Neural progenitor cell (in vitro differentiated cells): ENCODE measurements at regions not wholly inside any gene's neighbourhood (a gene's known extent, or its start where the extent isn't known, plus 50 kb on each side); places are given as distances from the start of the nearest gene placed in this dataset.

Source experiments
- EZH2 ChIP-seq: fragments of 200-600 bp; sonication (generic); IDR thresholded peaks from 2 replicates; pipeline ENCODE4 v1.6.1; 2017; ENCODE audit warnings: antibody characterized with exemption, mild to moderate bottlenecking, moderate library complexity
- TF ChIP-seq, protein P1 (sequence below): fragments of 200-600 bp; sonication (generic); IDR thresholded peaks from 2 replicates; pipeline ENCODE4 v1.5.1; 2017; ENCODE audit warnings: antibody characterized with exemption, mild to moderate bottlenecking

GRCh38 chr3:18086078-18086477 lies 339.1 kb downstream of the SATB1 start:
- TF ChIP-seq, protein P1, sequence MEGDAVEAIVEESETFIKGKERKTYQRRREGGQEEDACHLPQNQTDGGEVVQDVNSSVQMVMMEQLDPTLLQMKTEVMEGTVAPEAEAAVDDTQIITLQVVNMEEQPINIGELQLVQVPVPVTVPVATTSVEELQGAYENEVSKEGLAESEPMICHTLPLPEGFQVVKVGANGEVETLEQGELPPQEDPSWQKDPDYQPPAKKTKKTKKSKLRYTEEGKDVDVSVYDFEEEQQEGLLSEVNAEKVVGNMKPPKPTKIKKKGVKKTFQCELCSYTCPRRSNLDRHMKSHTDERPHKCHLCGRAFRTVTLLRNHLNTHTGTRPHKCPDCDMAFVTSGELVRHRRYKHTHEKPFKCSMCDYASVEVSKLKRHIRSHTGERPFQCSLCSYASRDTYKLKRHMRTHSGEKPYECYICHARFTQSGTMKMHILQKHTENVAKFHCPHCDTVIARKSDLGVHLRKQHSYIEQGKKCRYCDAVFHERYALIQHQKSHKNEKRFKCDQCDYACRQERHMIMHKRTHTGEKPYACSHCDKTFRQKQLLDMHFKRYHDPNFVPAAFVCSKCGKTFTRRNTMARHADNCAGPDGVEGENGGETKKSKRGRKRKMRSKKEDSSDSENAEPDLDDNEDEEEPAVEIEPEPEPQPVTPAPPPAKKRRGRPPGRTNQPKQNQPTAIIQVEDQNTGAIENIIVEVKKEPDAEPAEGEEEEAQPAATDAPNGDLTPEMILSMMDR = no peak
- no peak for TF ChIP-seq EZH2
